Esophagus muscularis mucosa (tissue), 4 donors: ENCODE measurements at regions not wholly inside any gene's neighbourhood (a gene's known extent, or its start where the extent isn't known, plus 50 kb on each side); places are given as distances from the start of the nearest gene placed in this dataset.

Experiments
- DNase-seq: peaks from one replicate; pipeline ENCODE4 v3.0.0-alpha.2; 2017; ENCODE audit errors: extremely low spot score
- H3K27ac ChIP-seq, 4 donors: fragments of 200-600 bp; sonication (generic); replicated peaks in 1 of 4; 1 replicate in 3 of 4; 2 replicates in 1 of 4; pipeline ENCODE4 v1.5.1; 2016 to 2019; ENCODE audit warnings: mild to moderate bottlenecking in 1 of 4
- H3K27me3 ChIP-seq, 4 donors: fragments of 200-600 bp; sonication (generic); one replicate each; pipeline versions ENCODE4 v1.5.1 to v1.6.0; 2016 to 2019
- H3K36me3 ChIP-seq, 4 donors: fragments of 200-600 bp; sonication (generic); one replicate each; pipeline ENCODE4 v1.5.1; 2016 to 2019
- H3K4me1 ChIP-seq, 4 donors: fragments of 200-600 bp; sonication (generic); one replicate each; pipeline ENCODE4 v1.5.1; 2016 to 2019
- H3K4me3 ChIP-seq, 4 donors: fragments of 200-600 bp; sonication (generic); 1 replicate in 2 of 4; 2 replicates in 2 of 4; pipeline ENCODE4 v1.5.1; 2016 to 2019; ENCODE audit warnings: mild to moderate bottlenecking in 4 of 4, moderate library complexity in 1 of 4
- H3K9me3 ChIP-seq, 4 donors: fragments of 200-600 bp; sonication (generic); 1 replicate in 3 of 4; 2 replicates in 1 of 4; pipeline ENCODE4 v1.5.1; 2016 to 2019
- CTCF ChIP-seq, 3 experiments: fragments of 200-600 bp in 2 of 3; fragments of 450-650 bp in 1 of 3; sonication (generic) in 2 of 3; IDR thresholded peaks; one replicate each; pipeline ENCODE4 v1.5.1; 2017 to 2019; ENCODE audit warnings: antibody characterized with exemption in 3 of 3, mild to moderate bottlenecking in 2 of 3, moderate library complexity in 1 of 3
- EP300 ChIP-seq: sonication (generic); formaldehyde crosslinking; IDR thresholded peaks from one replicate; pipeline ENCODE4 v1.6.1; 2017; ENCODE audit warnings: antibody characterized with exemption
- POLR2A ChIP-seq: fragments of 450-650 bp; IDR thresholded peaks from one replicate; pipeline ENCODE4 v1.6.1; 2017; ENCODE audit warnings: antibody characterized with exemption, moderate library complexity, mild to moderate bottlenecking, low read depth
- POLR2AphosphoS5 ChIP-seq, 2 donors: sonication (generic); formaldehyde crosslinking; IDR thresholded peaks; one replicate each; pipeline ENCODE4 v1.6.1; 2017; ENCODE audit warnings: antibody characterized with exemption in 2 of 2
- WGBS: methylation state at CpG from one replicate; pipeline ENCODE4 v1.1.5; 2018; 5-methylcytosine and 5-hydroxymethylcytosine counted together
- intact Hi-C: fragments of 100-400 bp; cut with DNase I; formaldehyde crosslinking; loops from one replicate; pipeline ENCODE4 v1.15.1; 2023

DNA sequence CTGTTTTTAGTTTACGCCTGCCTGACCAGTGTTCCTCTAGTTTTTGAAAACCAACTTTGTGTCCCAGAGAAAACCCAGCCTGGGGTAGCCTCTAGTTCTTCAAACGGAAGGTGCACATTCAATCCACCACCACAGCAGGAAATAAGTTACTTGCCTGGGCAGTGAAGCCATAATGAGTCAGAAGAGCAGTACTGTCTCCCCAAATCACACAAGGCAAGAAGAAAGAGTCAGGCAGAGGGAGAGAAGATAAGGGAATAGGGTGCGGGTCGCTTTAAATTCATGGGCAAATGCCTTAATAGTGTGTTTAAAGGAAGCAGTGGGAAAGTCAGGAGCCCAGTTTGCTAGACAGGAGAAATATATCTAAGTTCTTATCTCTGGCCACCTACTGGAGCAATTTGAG is 333.8 kb upstream of the GRIA3 start:
- no peak for TF ChIP-seq POLR2A
- no peak for TF ChIP-seq EP300
- TF ChIP-seq CTCF (IDR thresholded peaks at IDR 0.05) = no peak
- TF ChIP-seq POLR2AphosphoS5 (IDR thresholded peaks at IDR 0.05) = no peak

DNA sequence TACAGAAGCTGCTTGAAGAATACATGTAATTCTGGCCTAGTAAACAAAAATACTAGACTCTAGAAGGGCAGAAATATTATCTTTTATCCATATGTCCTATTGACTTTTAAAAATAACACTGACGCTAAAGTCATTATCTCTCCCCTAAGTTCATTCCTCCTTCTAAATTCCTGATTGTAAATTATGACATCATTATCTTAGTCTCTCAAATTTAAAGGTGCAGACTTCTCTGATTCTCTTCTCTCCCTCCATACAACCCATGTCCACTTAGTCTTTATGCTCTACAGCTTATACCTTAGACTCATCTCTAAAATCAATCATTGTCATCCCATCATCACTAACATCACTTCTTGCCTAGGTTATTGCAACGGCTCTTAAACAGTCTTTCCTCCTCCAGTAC is 327.9 kb upstream of the GRIA3 start:
- no peak overlapping the region for H3K4me3 ChIP-seq
- 37% methylated on average over 2 of the region's 2 CpGs for WGBS
- TF ChIP-seq POLR2A (no peak), POLR2AphosphoS5 (IDR thresholded peaks at IDR 0.05) (no peak), CTCF (IDR thresholded peaks at IDR 0.05) (no peak), EP300 (no peak)
- H3K9me3 ChIP-seq = no peaks in the 10 kb centered on the region
- DNase-seq = no peak
- intact Hi-C loops = no loop called here
- no peaks in the 10 kb centered on the region for H3K36me3 ChIP-seq
- no peaks in the 10 kb centered on the region for H3K4me1 ChIP-seq
- H3K27me3 ChIP-seq = no peaks in the 10 kb centered on the region
- H3K27ac ChIP-seq = no peak overlapping the region

More for the DNA sequence above, 333.8 kb upstream of the GRIA3 start:
- 68% methylated on average over 4 of the region's 4 CpGs for WGBS
- Histone ChIP-seq H3K27ac (no peak overlapping the region), H3K36me3 (no peaks in the 10 kb centered on the region), H3K4me1 (no peaks in the 10 kb centered on the region), H3K27me3 (no peaks in the 10 kb centered on the region), H3K4me3 (no peak overlapping the region), H3K9me3 (no peaks in the 10 kb centered on the region)
- intact Hi-C loops = no loop called here
- no peak for DNase-seq

DNA sequence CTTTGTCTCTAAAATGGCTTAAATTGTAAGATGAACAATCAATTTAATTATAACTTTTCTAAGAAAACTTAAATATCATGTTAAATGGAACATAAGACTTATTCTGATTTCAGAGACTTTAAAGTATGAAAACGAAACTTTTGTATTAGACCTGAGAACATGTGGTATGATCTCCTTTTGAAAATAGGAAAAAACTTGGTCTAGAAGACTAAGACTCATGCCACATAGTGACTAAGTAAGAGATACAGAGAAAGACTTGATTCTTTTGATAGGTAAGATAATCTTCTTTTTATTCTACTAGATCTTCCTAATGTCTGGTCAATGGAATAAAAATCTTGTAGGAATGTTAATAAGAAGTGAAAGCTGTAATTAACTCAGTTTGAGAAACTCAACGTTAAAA is 326.3 kb upstream of the GRIA3 start:
- H3K27ac ChIP-seq = no peak overlapping the region
- no peaks in the 10 kb centered on the region for H3K27me3 ChIP-seq
- TF ChIP-seq EP300 = no peak
- TF ChIP-seq POLR2A = no peak
- TF ChIP-seq CTCF (IDR thresholded peaks at IDR 0.05) = no peak
- no peaks in the 10 kb centered on the region for H3K4me1 ChIP-seq
- WGBS = 58% methylated on average over 2 of the region's 2 CpGs
- no peaks in the 10 kb centered on the region for H3K36me3 ChIP-seq
- no peak for DNase-seq
- H3K4me3 ChIP-seq = no peak overlapping the region
- no peaks in the 10 kb centered on the region for H3K9me3 ChIP-seq
- intact Hi-C loops = no loop called here

GRCh38 chrX:122863067-122863466 is 321.0 kb upstream of the GRIA3 start:
- H3K36me3 ChIP-seq = no peaks in the 10 kb centered on the region
- no peak for DNase-seq
- intact Hi-C loops = no loop called here
- TF ChIP-seq POLR2AphosphoS5 (IDR thresholded peaks at IDR 0.05) = no peak
- no peak for TF ChIP-seq POLR2A
- no peak for TF ChIP-seq CTCF (IDR thresholded peaks at IDR 0.05)
- TF ChIP-seq EP300 = no peak
- 44% methylated on average over 3 of the region's 3 CpGs for WGBS
- no peaks in the 10 kb centered on the region for H3K27me3 ChIP-seq
- no peak overlapping the region for H3K27ac ChIP-seq
- no peak overlapping the region for H3K4me3 ChIP-seq
- H3K9me3 ChIP-seq = no peaks in the 10 kb centered on the region
- no peaks in the 10 kb centered on the region for H3K4me1 ChIP-seq

- Histone ChIP-seq H3K9me3 (no peaks in the 10 kb centered on the region), H3K36me3 (no peaks in the 10 kb centered on the region), H3K27me3 (no peaks in the 10 kb centered on the region), H3K27ac (no peak overlapping the region), H3K4me3 (no peak overlapping the region), H3K4me1 (peaks cover 0 to 4% (median 0%) of the 10 kb centered on the region in 4 donors)
- WGBS = 61% methylated on average over 2 of the region's 2 CpGs
- TF ChIP-seq POLR2A (no peak), EP300 (no peak), POLR2AphosphoS5 (IDR thresholded peaks at IDR 0.05) (no peak), CTCF (IDR thresholded peaks at IDR 0.05) (no peak)
- no peak for DNase-seq
- intact Hi-C loops = no loop called here
These were observed 317.5 kb upstream of the GRIA3 start for GRCh38 chrX:122866532-122866931.
